K562 (cell line): ENCODE measurements at regions not wholly inside any gene's neighbourhood (a gene's known extent, or its start where the extent isn't known, plus 50 kb on each side); places are given as distances from the start of the nearest gene placed in this dataset.

Source experiments
- ATAC-seq: fragments of 200-7000 bp; cut with Tn5 transposase; 3 replicates; pipeline ENCODE4 v1.9.1; 2020; ENCODE audit warnings: moderate library complexity
- BruUV-seq: library from RNA; stranded (reverse); fragments of 400-500 nt; replicated peaks from 2 replicates; lab custom pipeline; 2021; lab: Mats Ljungman, UMichigan
- CTCF ChIA-PET: fragments of 300-600 bp; formaldehyde crosslinking; extraction: SDS; loops from one replicate; lab custom pipeline; 2021; ENCODE audit warnings: low intra/inter-chr PET ratio; lab: Yijun Ruan, JAX
- POLR2A ChIA-PET: fragments of 300-600, 350-650 bp; sonication (Branson Sonifier 250); formaldehyde crosslinking; extraction: SDS; loops from one replicate; lab custom pipeline; 2021; ENCODE audit warnings: antibody characterized with exemption, inconsistent platforms; lab: Yijun Ruan, JAX
- DNase-seq, 4 experiments: peaks; one replicate each; pipeline versions ENCODE4 v3.0.0 to v3.0.0-alpha.2; 2011 to 2018; ENCODE audit warnings: low spot score in 3 of 4, mixed read lengths in 3 of 4; ENCODE audit errors: extremely low read depth in 1 of 4
- FAIRE-seq: peaks from 2 replicates; lab custom pipeline; 2011; peaks lifted over from hg19 to GRCh38; lab: Jason Lieb, UNC
- H2AFZ ChIP-seq: 2 replicates; pipeline ENCODE4 v1.6.0; 2011; ENCODE audit warnings: low read depth, low read length, control low read depth, inconsistent platforms
- H3K27ac ChIP-seq: fragments of 200-600 bp; 3 replicates; pipeline ENCODE4 v1.8.0; 2011; ENCODE audit warnings: low read depth, mild to moderate bottlenecking, control low read depth, inconsistent platforms, low read length, moderate library complexity, mixed read lengths; ENCODE audit errors: extremely low read depth
- H3K27me3 ChIP-seq, 2 experiments: fragments of 300-600 bp in 1 of 2; 2 replicates in 1 of 2; 3 replicates in 1 of 2; pipeline versions ENCODE4 v1.6.0 to v1.8.0; 2011; ENCODE audit warnings: inconsistent platforms in 2 of 2, low read length in 2 of 2, mild to moderate bottlenecking in 1 of 2, mixed read lengths in 1 of 2, moderate library complexity in 1 of 2; ENCODE audit not compliant: control insufficient read depth in 2 of 2, insufficient read depth in 2 of 2
- H3K36me3 ChIP-seq: fragments of 300-600 bp; 3 replicates; pipeline ENCODE4 v1.8.0; 2011; ENCODE audit warnings: mild to moderate bottlenecking, low read length, inconsistent platforms; ENCODE audit not compliant: control insufficient read depth, insufficient read depth
- H3K4me1 ChIP-seq, 2 experiments: fragments of 200-600 bp in 1 of 2; replicated peaks in 1 of 2; 2 replicates in 1 of 2; 3 replicates in 1 of 2; pipeline versions ENCODE4 v1.5.1 to v1.8.0; 2011; ENCODE audit warnings: inconsistent platforms in 2 of 2, low read length in 2 of 2, mild to moderate bottlenecking in 1 of 2, mixed read lengths in 1 of 2, moderate library complexity in 1 of 2; ENCODE audit not compliant: control insufficient read depth in 2 of 2, insufficient read depth in 2 of 2
- H3K4me2 ChIP-seq: 2 replicates; pipeline ENCODE4 v1.6.1; 2011; ENCODE audit warnings: low read length, control low read depth, inconsistent platforms, mixed read lengths; ENCODE audit not compliant: insufficient read depth
- H3K4me3 ChIP-seq: fragments of 200-600 bp; sonication (generic), shearing (Covaris generic); 2 replicates; pipeline ENCODE4 v1.5.1; 2016; ENCODE audit warnings: control low read depth, inconsistent platforms
- H3K79me2 ChIP-seq: fragments of 200-600 bp; 3 replicates; pipeline ENCODE4 v1.8.0; 2011; ENCODE audit warnings: low read length, inconsistent platforms; ENCODE audit not compliant: control insufficient read depth, insufficient read depth
- H3K9ac ChIP-seq, 2 experiments: 2 replicates each; pipeline versions ENCODE4 v1.6.0 to v1.6.1; 2011; ENCODE audit warnings: low read depth in 2 of 2, low read length in 2 of 2, control low read depth in 1 of 2, inconsistent platforms in 1 of 2, mild to moderate bottlenecking in 1 of 2, mixed read lengths in 1 of 2; ENCODE audit not compliant: insufficient read depth in 1 of 2
- H3K9me1 ChIP-seq: one replicate; pipeline ENCODE4 v1.6.0; 2011; ENCODE audit warnings: inconsistent platforms, mild to moderate bottlenecking, low read length, moderate library complexity; ENCODE audit not compliant: control insufficient read depth, insufficient read depth
- H3K9me3 ChIP-seq: replicated peaks from 2 replicates; pipeline ENCODE4 v1.5.1; 2011; ENCODE audit warnings: low read depth, low read length, inconsistent platforms; ENCODE audit not compliant: control insufficient read depth, insufficient read depth
- H4K20me1 ChIP-seq: replicated peaks from 2 replicates; pipeline ENCODE4 v1.6.1; 2011; ENCODE audit warnings: low read length, inconsistent platforms, mixed read lengths; ENCODE audit not compliant: control insufficient read depth, insufficient read depth
- CEBPB ChIP-seq: fragments of 450-650 bp; IDR thresholded peaks from 2 replicates; pipeline ENCODE4 v1.6.1; 2016; ENCODE audit warnings: missing genetic modification characterization, missing compliant biosample characterization
- CHD1 ChIP-seq: fragments of 200-600 bp; sonication (generic); IDR thresholded peaks from one replicate; pipeline ENCODE4 v1.6.1; 2012; ENCODE audit warnings: mild to moderate bottlenecking, moderate library complexity, low read length, inconsistent platforms
- MED1 ChIP-seq: sonication (generic); formaldehyde crosslinking; IDR thresholded peaks from 2 replicates; pipeline ENCODE4 v1.8.1; 2023; ENCODE audit warnings: missing genetic modification reagents, borderline replicate concordance
- MTF1 ChIP-seq: fragments of 250-450 bp; sonication (Bioruptor Pico); IDR thresholded peaks from 2 replicates; pipeline ENCODE4 v1.9.0; 2021; ENCODE audit warnings: moderate library complexity, mild to moderate bottlenecking, inconsistent platforms, borderline replicate concordance
- NR0B1 ChIP-seq: fragments of 450-650 bp; IDR thresholded peaks from one replicate; pipeline ENCODE4 v1.6.1; 2018; ENCODE audit warnings: mild to moderate bottlenecking, moderate library complexity; ENCODE audit not compliant: partially characterized antibody
- RBM22 ChIP-seq: fragments of 200-400 bp; formaldehyde crosslinking; IDR thresholded peaks from 2 replicates; pipeline ENCODE4 v1.6.1; 2018; ENCODE audit warnings: low read length, low read depth; ENCODE audit not compliant: poor library complexity, severe bottlenecking
- THRAP3 ChIP-seq: fragments of 450-650 bp; IDR thresholded peaks from 2 replicates; pipeline ENCODE4 v1.6.1; 2016; ENCODE audit warnings: mild to moderate bottlenecking, inconsistent platforms, borderline replicate concordance
- ZBTB1 ChIP-seq: sonication (generic); formaldehyde crosslinking; IDR thresholded peaks from 2 replicates; pipeline ENCODE4 v1.8.1; 2023; ENCODE audit warnings: missing genetic modification reagents, low read depth, mild to moderate bottlenecking, borderline replicate concordance
- ZBTB17 ChIP-seq: fragments of 450-650 bp; formaldehyde crosslinking; IDR thresholded peaks from 2 replicates; pipeline ENCODE4 v1.4.0; 2020; ENCODE audit warnings: mild to moderate bottlenecking
- WGBS: fragments of 100-300 bp; shearing (Covaris generic); methylation state at CpG from one replicate; pipeline ENCODE4 v1.1.6; 2016; ENCODE audit warnings: low coverage, mixed read lengths; ENCODE audit not compliant: insufficient coverage; ENCODE audit errors: missing lambda C conversion rate; 5-methylcytosine and 5-hydroxymethylcytosine counted together
- in situ Hi-C: fragments of 300-500 bp; cut with MboI; formaldehyde crosslinking; loops from 4 replicates; pipeline ENCODE4 v1.15.0; 2018; ENCODE audit warnings: inconsistent platforms, mixed read lengths
- intact Hi-C: fragments of 100-400 bp; cut with micrococcal nuclease; formaldehyde crosslinking; loops from 2 replicates; pipeline ENCODE4 v1.14.2; 2022
- TF ChIP-seq, protein P1 (sequence below), 2 experiments: fragments of 450-650 bp in 1 of 2; sonication (generic) in 1 of 2; formaldehyde crosslinking in 1 of 2; IDR thresholded peaks in 1 of 2; conservative IDR thresholded peaks in 1 of 2; 2 replicates each; pipeline versions ENCODE4 v1.6.1 to v1.8.1; 2016 to 2023; ENCODE audit warnings: mild to moderate bottlenecking in 2 of 2, moderate library complexity in 2 of 2, inconsistent platforms in 1 of 2, missing genetic modification reagents in 1 of 2

GRCh38 chr4:14679906-14680305 lies 322.4 kb upstream of the CPEB2 start:
- Histone ChIP-seq H3K9me1 (no peaks in the 10 kb centered on the region), H3K27me3 (no peaks in the 10 kb centered on the region), H2AFZ (no peak overlapping the region), H3K4me2 (no peak overlapping the region), H3K4me3 (no peak overlapping the region), H3K36me3 (no peaks in the 10 kb centered on the region), H3K9ac (no peak overlapping the region), H3K4me1 (no peaks in the 10 kb centered on the region), H3K79me2 (no peaks in the 10 kb centered on the region), H3K27ac (no peak overlapping the region), H4K20me1 (no peaks in the 10 kb centered on the region), H3K9me3 (no peaks in the 10 kb centered on the region)
- FAIRE-seq: no peak
- TF ChIP-seq CHD1 (no peak), RBM22 (no peak), ZBTB17 (CRISPR knock-in tag) (no peak), THRAP3 (no peak), CEBPB (tag) (no peak), ZBTB1 (no peak), MTF1 (CRISPR knock-in tag) (no peak), MED1 (CRISPR knock-in tag) (no peak), NR0B1 (no peak)
- TF ChIP-seq, protein P1, sequence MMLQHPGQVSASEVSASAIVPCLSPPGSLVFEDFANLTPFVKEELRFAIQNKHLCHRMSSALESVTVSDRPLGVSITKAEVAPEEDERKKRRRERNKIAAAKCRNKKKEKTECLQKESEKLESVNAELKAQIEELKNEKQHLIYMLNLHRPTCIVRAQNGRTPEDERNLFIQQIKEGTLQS (IDR thresholded peaks at IDR 0.05): no peak
- TF ChIP-seq, protein P1 (CRISPR knock-in tag; conservative IDR thresholded peaks at IDR 0.05): no peak
- no TSS peak for BruUV-seq
- in situ Hi-C loops (no loop called here), intact Hi-C loops (no loop called here)
- ChIA-PET CTCF (no interaction called here), POLR2A (no interaction called here)
- ATAC-seq: no peak
- 0% methylated on average over 5 of the region's 5 CpGs for WGBS
- no peak for DNase-seq
